ENCODE measurements at regions not wholly inside any gene's neighbourhood (a gene's known extent, or its start where the extent isn't known, plus 50 kb on each side); places are given as distances from the start of the nearest gene placed in this dataset.

GRCh38 chr11:112398798-112399478, 138.3 kb upstream of the PLET1 start:
- intact Hi-C loops (cut with DNase I), result no loop called here
- DNase-seq, result no peak

- intact Hi-C loops (cut with DNase I), result no loop called here
- no peak for DNase-seq
These were observed 139.9 kb upstream of the PLET1 start for GRCh38 chr11:112400476-112401014.

GRCh38 chr11:112401036-112401769, 140.5 kb upstream of the PLET1 start:
- intact Hi-C loops (cut with DNase I), result no loop called here
- no peak for DNase-seq

- intact Hi-C loops (cut with DNase I), result no loop called here
- no peak for DNase-seq
These were observed 142.8 kb upstream of the PLET1 start for GRCh38 chr11:112403432-112403831.

- intact Hi-C loops (cut with DNase I), result no loop called here
These were observed 143.5 kb upstream of the PLET1 start for GRCh38 chr11:112404112-112404511.

GRCh38 chr11:112408517-112408916, 147.9 kb upstream of the PLET1 start:
- intact Hi-C loops (cut with DNase I), result no loop called here
- DNase-seq, result no peak

More at GRCh38 chr11:112404112-112404511, 143.5 kb upstream of the PLET1 start:
- no peak for DNase-seq

- intact Hi-C loops (cut with DNase I), result no loop called here
These were observed 149.7 kb upstream of the PLET1 start for GRCh38 chr11:112410325-112410724.

GRCh38 chr11:112412383-112412782, 151.7 kb upstream of the PLET1 start:
- intact Hi-C loops (cut with DNase I), result no loop called here
- no peak for DNase-seq

More at GRCh38 chr11:112410325-112410724, 149.7 kb upstream of the PLET1 start:
- DNase-seq, result no peak

- intact Hi-C loops (cut with DNase I), result no loop called here
- DNase-seq, result no peak
These were observed 156.7 kb upstream of the PLET1 start for GRCh38 chr11:112417339-112417738.

GRCh38 chr11:112418438-112418837, 157.8 kb upstream of the PLET1 start:
- intact Hi-C loops (cut with DNase I), result no loop called here

GRCh38 chr11:112421879-112422278, 161.2 kb upstream of the PLET1 start:
- no peak for DNase-seq
- intact Hi-C loops (cut with DNase I), result no loop called here

More at GRCh38 chr11:112418438-112418837, 157.8 kb upstream of the PLET1 start:
- DNase-seq, result no peak

GRCh38 chr11:112425121-112425520, 164.5 kb upstream of the PLET1 start:
- intact Hi-C loops (cut with DNase I), result no loop called here
- no peak for DNase-seq

- no peak for DNase-seq
- intact Hi-C loops (cut with DNase I), result no loop called here
These were observed 176.4 kb upstream of the PLET1 start for GRCh38 chr11:112437096-112437495.

- DNase-seq, result no peak
- intact Hi-C loops (cut with DNase I), result no loop called here
These were observed 179.0 kb upstream of the PLET1 start for GRCh38 chr11:112439614-112440013.

GRCh38 chr11:112440518-112440917, 179.9 kb upstream of the PLET1 start:
- DNase-seq, result no peak
- intact Hi-C loops (cut with DNase I), result no loop called here

GRCh38 chr11:112448168-112448567, 187.5 kb upstream of the PLET1 start:
- no peak for DNase-seq
- intact Hi-C loops (cut with DNase I), result no loop called here

GRCh38 chr11:112448806-112449205, 188.1 kb upstream of the PLET1 start:
- no peak for DNase-seq
- intact Hi-C loops (cut with DNase I), result no loop called here

GRCh38 chr11:112451250-112451649, 190.6 kb upstream of the PLET1 start:
- no peak for DNase-seq
- intact Hi-C loops (cut with DNase I), result no loop called here

GRCh38 chr11:112453601-112454577, 193.2 kb upstream of the PLET1 start:
- intact Hi-C loops (cut with DNase I), result no loop called here
- no peak for DNase-seq

GRCh38 chr11:112454841-112455240, 194.2 kb upstream of the PLET1 start:
- intact Hi-C loops (cut with DNase I), result no loop called here
- DNase-seq, result no peak

- intact Hi-C loops (cut with DNase I), result no loop called here
- no peak for DNase-seq
These were observed 195.1 kb upstream of the PLET1 start for GRCh38 chr11:112455791-112456190.
